ENCODE measurements at regions not wholly inside any gene's neighbourhood (a gene's known extent, or its start where the extent isn't known, plus 50 kb on each side); places are given as distances from the start of the nearest gene placed in this dataset.
"Not testable (repeated sequence)": the region's sequence is repeated elsewhere in the genome, so short reads cannot be mapped to it uniquely, and the experiment has no call there.

DNA sequence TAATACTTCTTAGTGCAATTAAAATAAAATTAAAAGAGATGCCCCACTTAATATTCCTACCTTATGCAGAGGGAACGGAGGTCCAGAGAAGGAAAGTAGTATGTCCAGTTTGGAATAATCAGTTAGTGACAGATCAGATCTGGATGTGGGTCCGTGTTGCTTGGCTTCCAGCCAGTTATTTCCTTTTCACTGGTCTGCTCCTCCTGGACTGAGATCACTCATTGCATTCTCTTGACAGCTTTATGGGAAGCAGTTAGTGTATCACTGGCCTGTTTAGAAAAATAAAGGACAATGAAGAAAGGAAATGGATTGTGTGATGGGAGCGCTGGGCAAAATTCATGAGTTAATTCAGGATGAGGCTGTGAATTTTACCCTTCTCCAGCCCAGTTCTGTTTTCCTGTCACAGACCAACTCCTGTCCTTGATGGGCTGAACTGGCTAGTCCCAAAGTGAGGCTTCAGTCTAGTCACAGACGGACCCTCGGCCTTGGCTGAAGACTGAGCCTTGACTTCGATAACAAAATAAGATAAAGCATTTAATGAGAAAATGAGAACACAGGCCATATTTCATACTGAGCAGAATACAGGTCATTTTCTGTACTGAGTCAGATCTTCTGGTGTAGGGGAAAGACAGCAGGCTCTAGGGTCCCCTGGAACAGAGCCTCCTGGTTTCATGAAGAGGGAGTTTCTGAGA, 85.2 kb upstream of the TRABD2B start:
- DNase-seq, result no peak

- DNase-seq, result no peak
Observed at GRCh38 chr1:48080331-48081255, 83.4 kb upstream of the TRABD2B start.

- DNase-seq, result no peak
Observed at GRCh38 chr1:48079096-48079495, 81.9 kb upstream of the TRABD2B start.

DNA sequence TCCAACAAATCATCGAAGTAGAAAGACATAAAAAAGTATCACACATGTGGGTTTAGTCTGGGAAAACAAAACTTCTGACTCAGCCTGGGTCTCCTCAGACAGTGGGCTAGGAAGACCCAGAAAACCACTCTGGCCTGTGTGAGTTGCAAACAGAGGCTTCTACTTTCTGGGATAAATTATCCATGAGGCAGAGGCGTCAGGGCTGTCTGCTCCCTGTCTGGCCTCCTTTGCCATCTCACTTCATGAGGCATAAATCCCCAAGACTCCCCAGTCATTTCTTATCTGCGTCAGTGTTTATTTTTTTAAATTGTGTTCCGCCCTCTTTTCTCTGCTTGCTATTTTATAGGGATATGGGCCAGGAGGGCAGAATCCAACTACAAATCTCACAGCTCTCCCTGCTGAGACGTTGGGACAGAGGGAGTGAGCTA, 80.6 kb upstream of the TRABD2B start:
- no peak for DNase-seq

GRCh38 chr1:48076017-48076416, 78.8 kb upstream of the TRABD2B start:
- no peak for DNase-seq

- no peak for DNase-seq
Observed at GRCh38 chr1:48073798-48074530, 76.8 kb upstream of the TRABD2B start.

- DNase-seq, result no peak
Observed at GRCh38 chr1:48071513-48071912, 74.3 kb upstream of the TRABD2B start.

GRCh38 chr1:48070396-48070750, 73.2 kb upstream of the TRABD2B start:
- DNase-seq, result no peak

DNA sequence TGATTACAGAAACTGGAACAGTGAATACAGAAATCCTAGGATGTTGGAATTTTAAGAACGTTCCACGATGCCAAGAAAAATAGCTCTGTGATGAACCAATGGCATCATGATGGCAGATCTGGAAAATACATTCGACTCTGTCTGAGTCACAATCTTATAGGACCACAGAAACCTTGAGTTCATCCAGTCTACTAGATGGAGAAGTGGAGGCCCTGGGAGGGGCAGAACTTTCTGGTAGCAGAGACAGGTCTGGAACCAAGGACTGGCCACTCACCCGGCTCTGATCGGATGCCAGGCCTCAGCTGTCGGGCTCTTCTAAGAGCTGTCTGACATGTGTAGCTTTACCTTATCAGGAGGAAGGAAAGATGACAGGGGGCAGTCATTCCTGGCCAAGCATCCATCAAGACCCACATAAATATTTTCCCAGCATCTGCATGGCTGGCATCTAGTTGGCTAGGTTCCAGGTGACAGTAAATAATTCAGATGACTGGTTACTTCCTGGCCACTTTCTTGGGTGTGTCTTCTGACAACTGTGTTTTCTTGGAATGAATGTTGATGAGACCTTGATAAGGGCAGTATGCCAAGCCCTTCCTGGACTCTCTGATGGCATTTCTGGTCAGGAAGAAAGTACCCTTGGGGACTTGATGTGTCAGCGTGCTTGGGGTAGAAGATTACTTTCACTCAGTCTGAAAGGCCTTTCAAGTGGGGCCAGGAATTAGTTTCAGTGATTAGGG, 72.6 kb upstream of the TRABD2B start:
- DNase-seq, result no peak

DNA sequence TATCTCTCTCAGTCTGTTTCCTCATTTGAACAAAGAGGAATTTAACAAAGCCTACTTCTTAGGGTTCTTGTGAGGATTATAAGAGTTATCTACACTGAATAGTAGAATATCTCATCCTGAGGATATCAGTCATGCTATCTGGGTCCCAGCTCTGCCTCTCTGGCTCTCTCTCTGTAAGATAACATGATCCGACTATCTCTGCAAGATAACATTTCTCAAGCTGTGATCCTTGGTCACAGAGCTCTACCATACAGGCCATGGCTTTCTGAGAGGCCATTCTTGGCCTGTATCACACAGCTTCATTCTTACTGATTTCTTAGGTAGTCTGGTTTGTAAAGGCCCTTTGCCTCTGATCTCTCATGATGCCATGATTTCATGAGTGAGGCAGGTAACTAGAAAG, 71.0 kb upstream of the TRABD2B start:
- DNase-seq, result no peak

DNA sequence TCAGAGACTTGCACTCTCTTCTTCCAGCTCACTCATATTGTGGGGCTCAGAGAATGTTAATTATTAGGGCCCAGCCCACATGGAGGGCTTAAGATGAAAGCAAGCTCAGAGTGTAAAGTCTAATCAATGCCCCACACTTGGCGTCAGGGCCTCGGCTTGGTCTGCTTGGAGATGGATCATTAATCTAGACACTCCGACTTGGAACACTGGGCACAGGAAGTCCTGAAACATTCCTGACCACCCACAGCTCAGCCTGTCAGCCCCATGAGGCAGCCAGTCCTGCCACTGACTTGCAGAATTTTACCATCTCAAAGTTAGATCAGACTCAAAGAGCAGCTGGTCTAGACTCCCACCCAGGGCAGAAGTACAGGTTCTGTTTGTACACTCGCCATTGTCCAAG, 69.8 kb upstream of the TRABD2B start:
- no peak for DNase-seq

DNA sequence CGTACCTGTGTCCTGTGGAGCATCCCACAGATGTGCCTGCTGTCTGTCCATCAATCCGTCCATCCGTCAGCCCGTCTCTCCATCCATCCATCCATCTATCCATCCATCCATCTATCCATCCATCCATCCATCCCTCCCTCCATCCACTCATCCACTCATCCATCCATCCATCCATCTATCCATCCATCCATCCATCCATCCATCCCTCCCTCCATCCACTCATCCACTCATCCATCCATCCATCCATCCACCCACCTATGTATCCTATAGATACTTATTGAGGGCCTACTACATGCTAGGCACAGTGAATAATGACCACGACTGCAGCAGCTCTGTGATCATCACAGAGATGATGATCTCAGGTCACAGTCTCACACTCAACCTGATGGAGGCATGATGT, 67.5 kb upstream of the TRABD2B start:
- DNase-seq, result not testable (repeated sequence)

GRCh38 chr1:48062353-48062752, 65.2 kb upstream of the TRABD2B start:
- DNase-seq, result no peak

DNA sequence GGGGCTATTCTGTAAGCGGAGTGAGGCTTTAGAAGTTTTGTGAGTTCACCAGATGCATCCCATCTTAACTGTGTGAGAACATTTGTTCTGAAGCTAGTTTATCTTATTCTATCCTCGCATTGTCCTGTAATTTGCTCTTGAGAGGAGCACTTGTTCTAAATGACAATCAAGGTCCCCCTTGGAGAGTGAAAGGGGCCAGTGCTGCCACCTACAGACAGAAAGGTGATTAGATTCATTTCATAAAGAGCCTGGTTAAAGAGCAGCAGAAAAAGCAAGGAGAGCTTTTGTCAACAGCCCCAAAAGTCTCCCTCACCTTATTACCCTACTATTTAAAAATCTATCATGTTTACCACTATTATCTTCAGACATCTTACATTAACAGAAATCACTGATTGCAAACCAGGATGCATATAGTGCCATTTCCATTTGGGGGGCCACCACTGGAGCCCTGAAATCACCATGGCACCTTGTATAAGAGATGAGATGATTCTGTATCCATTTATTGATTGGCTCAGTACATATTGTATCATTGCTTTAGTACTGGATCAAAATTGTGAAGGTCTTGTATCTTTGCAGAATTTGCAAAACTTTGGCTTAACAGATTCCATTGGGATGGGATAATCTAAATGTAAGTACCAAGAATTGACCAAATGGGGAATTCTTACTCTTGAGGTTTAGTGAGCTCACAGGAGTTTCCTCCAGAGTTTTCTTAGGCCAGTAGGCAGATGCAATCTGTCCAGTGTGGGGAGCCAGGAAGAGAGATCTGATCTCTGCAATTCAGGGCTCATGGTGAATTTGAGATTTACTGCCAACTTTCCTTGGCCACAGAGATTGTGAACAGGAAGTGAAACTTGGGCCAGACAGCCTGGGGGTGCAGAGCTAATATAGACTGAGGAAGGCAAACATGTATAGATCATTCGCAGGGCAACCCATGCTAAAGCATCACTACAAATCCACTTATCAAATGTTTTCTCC, 64.3 kb upstream of the TRABD2B start:
- DNase-seq, result no peak

DNA sequence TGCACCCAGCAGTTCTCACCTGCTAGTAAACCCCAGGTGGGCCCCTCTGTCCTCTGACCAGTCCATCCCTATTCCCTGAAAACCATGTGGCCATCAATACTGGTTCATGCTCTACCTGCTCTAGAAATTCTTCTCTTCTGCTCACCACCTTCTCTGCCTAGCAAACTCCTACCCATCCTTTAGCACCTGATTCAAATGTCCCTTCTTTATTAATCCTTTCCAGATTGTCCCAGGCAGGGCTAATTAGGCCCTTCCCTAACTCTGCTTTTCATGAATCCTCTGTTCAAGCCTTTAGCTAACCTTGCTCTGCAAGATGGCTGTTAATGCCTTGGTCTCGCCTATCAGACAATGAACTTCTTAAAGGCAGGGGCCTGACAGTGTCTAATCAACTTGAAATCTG, 62.1 kb upstream of the TRABD2B start:
- no peak for DNase-seq

GRCh38 chr1:48058135-48059025, 61.2 kb upstream of the TRABD2B start:
- DNase-seq, result no peak

DNA sequence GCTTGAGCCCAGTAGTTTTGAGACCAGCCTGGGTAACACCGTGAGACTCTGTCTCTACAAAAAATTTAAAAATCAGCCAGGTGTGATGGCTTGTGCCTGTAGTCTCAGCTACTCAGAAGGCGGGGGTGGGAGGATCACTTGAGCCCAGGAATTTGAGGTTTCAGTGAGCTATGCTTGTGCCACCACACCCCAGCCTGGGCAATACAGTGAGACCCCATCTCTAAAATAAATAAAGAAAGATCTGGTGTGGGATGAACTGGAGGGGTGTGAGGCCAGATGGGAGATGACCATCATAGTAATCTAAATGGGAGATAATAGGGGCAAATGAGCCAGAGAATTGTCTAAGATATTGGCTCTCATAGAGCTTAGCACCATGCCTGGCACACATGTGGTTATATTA, 60.1 kb upstream of the TRABD2B start:
- no peak for DNase-seq

- no peak for DNase-seq
Observed at GRCh38 chr1:48055876-48056764, 58.9 kb upstream of the TRABD2B start.

- DNase-seq, result no peak
Observed at GRCh38 chr1:48054232-48054631, 57.0 kb upstream of the TRABD2B start.

DNA sequence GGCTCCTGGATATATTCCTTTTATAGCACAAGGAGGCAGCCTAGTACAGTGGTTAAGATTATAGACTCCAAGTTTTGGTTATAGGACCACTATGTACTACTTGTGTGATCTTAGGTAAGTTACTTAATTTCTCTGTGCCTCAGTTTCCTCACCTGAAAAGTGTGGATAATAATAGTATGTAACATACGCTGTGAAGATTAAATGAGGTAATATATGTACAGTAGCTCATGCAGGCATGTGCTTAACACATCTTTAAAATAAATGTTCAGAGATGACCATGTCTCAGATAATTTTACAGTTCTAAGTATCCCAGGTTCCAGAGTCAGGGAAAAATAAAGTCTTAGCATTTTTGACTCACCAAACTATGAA, 55.7 kb upstream of the TRABD2B start:
- no peak for DNase-seq
